ENCODE measurements at regions not wholly inside any gene's neighbourhood (a gene's known extent, or its start where the extent isn't known, plus 50 kb on each side); places are given as distances from the start of the nearest gene placed in this dataset.

GRCh38 chr13:90760639-90761038 lies 586.8 kb upstream of the MIR17HG start:
- no peaks in the 10 kb centered on the region for H3K9me3 ChIP-seq (ENCODE audit: control insufficient read depth, insufficient read depth, low read length)
- ATAC-seq, result no peak

GRCh38 chr13:90763476-90764150 lies 583.9 kb upstream of the MIR17HG start:
- H3K9me3 ChIP-seq (ENCODE audit: control insufficient read depth, insufficient read depth, low read length), result no peaks in the 10 kb centered on the region
- H3K9me3 Mint-ChIP-seq, result peaks cover 14 to 20% of the 10 kb centered on the region in 2 donors
- no peak for TF ChIP-seq CTCF (IDR thresholded peaks at IDR 0.05)
- no peaks in the 10 kb centered on the region for H3K27me3 Mint-ChIP-seq (ENCODE audit: low read depth in 2 of 2)
- no peaks in the 10 kb centered on the region for H3K36me3 Mint-ChIP-seq
- no peak overlapping the region for H3K4me3 ChIP-seq (ENCODE audit: low read length)
- H3K4me1 ChIP-seq (ENCODE audit: control insufficient read depth, insufficient read depth, low read length), result no peaks in the 10 kb centered on the region
- H3K4me3 Mint-ChIP-seq, result no peak overlapping the region
- no peak overlapping the region for H3K27ac ChIP-seq (ENCODE audit: low read length)
- H3K4me1 Mint-ChIP-seq, result no peaks in the 10 kb centered on the region
- no peaks in the 10 kb centered on the region for H3K36me3 ChIP-seq (ENCODE audit: control insufficient read depth, insufficient read depth, low read length)
- WGBS (ENCODE audit: insufficient coverage), result 0% methylated on average over 1 of the region's 2 CpGs
- no peak for ATAC-seq
- no peaks in the 10 kb centered on the region for H3K27me3 ChIP-seq (ENCODE audit: control insufficient read depth, insufficient read depth, low read length)
- DNase-seq, result no peak
- intact Hi-C loops (cut with micrococcal nuclease), result no loop called here
- no peak overlapping the region for H3K27ac Mint-ChIP-seq

More at GRCh38 chr13:90760639-90761038, 586.8 kb upstream of the MIR17HG start:
- H3K4me1 ChIP-seq (ENCODE audit: control insufficient read depth, insufficient read depth, low read length), result no peaks in the 10 kb centered on the region
- no peak overlapping the region for H3K4me3 ChIP-seq (ENCODE audit: low read length)
- no peaks in the 10 kb centered on the region for H3K27me3 ChIP-seq (ENCODE audit: control insufficient read depth, insufficient read depth, low read length)
- Mint-ChIP-seq H3K4me3 (no peak overlapping the region), H3K4me1 (no peaks in the 10 kb centered on the region), H3K9me3 (peaks cover 15 to 22% of the 10 kb centered on the region in 2 donors), H3K27me3 (ENCODE audit: low read depth in 2 of 2) (no peaks in the 10 kb centered on the region), H3K36me3 (no peaks in the 10 kb centered on the region), H3K27ac (no peak overlapping the region)
- no peak for DNase-seq
- no peak overlapping the region for H3K27ac ChIP-seq (ENCODE audit: low read length)
- TF ChIP-seq CTCF (IDR thresholded peaks at IDR 0.05), result no peak
- H3K36me3 ChIP-seq (ENCODE audit: control insufficient read depth, insufficient read depth, low read length), result no peaks in the 10 kb centered on the region
- no CpG with 5 or more reads among the region's 1 CpG for WGBS (ENCODE audit: insufficient coverage)
- intact Hi-C loops (cut with micrococcal nuclease), result no loop called here

- Mint-ChIP-seq H3K27ac (no peak overlapping the region), H3K4me3 (no peak overlapping the region), H3K36me3 (no peaks in the 10 kb centered on the region), H3K9me3 (peaks cover 18 to 19% of the 10 kb centered on the region in 2 donors), H3K4me1 (no peaks in the 10 kb centered on the region), H3K27me3 (ENCODE audit: low read depth in 2 of 2) (no peaks in the 10 kb centered on the region)
- Histone ChIP-seq H3K27me3 (ENCODE audit: control insufficient read depth, insufficient read depth, low read length) (no peaks in the 10 kb centered on the region), H3K27ac (ENCODE audit: low read length) (no peak overlapping the region), H3K9me3 (ENCODE audit: control insufficient read depth, insufficient read depth, low read length) (no peaks in the 10 kb centered on the region), H3K4me3 (ENCODE audit: low read length) (no peak overlapping the region), H3K4me1 (ENCODE audit: control insufficient read depth, insufficient read depth, low read length) (no peaks in the 10 kb centered on the region), H3K36me3 (ENCODE audit: control insufficient read depth, insufficient read depth, low read length) (no peaks in the 10 kb centered on the region)
- no CpG with 5 or more reads among the region's 1 CpG for WGBS (ENCODE audit: insufficient coverage)
- DNase-seq, result no peak
- no peak for ATAC-seq
- intact Hi-C loops (cut with micrococcal nuclease), result no loop called here
- no peak for TF ChIP-seq CTCF (IDR thresholded peaks at IDR 0.05)
Observed at GRCh38 chr13:90766386-90766902, 581.0 kb upstream of the MIR17HG start.

GRCh38 chr13:90768116-90768515 lies 579.4 kb upstream of the MIR17HG start:
- Histone ChIP-seq H3K27me3 (ENCODE audit: control insufficient read depth, insufficient read depth, low read length) (no peaks in the 10 kb centered on the region), H3K27ac (ENCODE audit: low read length) (no peak overlapping the region), H3K9me3 (ENCODE audit: control insufficient read depth, insufficient read depth, low read length) (no peaks in the 10 kb centered on the region), H3K4me3 (ENCODE audit: low read length) (no peak overlapping the region), H3K4me1 (ENCODE audit: control insufficient read depth, insufficient read depth, low read length) (no peaks in the 10 kb centered on the region), H3K36me3 (ENCODE audit: control insufficient read depth, insufficient read depth, low read length) (no peaks in the 10 kb centered on the region)
- Mint-ChIP-seq H3K9me3 (peaks cover 12% of the 10 kb centered on the region in 2 donors), H3K36me3 (no peaks in the 10 kb centered on the region), H3K4me3 (no peak overlapping the region), H3K27me3 (ENCODE audit: low read depth in 2 of 2) (no peaks in the 10 kb centered on the region), H3K4me1 (no peaks in the 10 kb centered on the region), H3K27ac (no peak overlapping the region)
- ATAC-seq, result no peak
- no peak for DNase-seq
- TF ChIP-seq CTCF (IDR thresholded peaks at IDR 0.05), result no peak
- intact Hi-C loops (cut with micrococcal nuclease), result no loop called here
- 20% methylated on average over 1 of the region's 3 CpGs for WGBS (ENCODE audit: insufficient coverage)
